GM21619 (cell line): ENCODE measurements at regions not wholly inside any gene's neighbourhood (a gene's known extent, or its start where the extent isn't known, plus 50 kb on each side); places are given as distances from the start of the nearest gene placed in this dataset.

Experiments
- ATAC-seq: cut with Tn5 transposase; IDR thresholded peaks from one replicate; pipeline ENCODE4 v1.9.1; 2021; ENCODE audit not compliant: unreplicated experiment

DNA sequence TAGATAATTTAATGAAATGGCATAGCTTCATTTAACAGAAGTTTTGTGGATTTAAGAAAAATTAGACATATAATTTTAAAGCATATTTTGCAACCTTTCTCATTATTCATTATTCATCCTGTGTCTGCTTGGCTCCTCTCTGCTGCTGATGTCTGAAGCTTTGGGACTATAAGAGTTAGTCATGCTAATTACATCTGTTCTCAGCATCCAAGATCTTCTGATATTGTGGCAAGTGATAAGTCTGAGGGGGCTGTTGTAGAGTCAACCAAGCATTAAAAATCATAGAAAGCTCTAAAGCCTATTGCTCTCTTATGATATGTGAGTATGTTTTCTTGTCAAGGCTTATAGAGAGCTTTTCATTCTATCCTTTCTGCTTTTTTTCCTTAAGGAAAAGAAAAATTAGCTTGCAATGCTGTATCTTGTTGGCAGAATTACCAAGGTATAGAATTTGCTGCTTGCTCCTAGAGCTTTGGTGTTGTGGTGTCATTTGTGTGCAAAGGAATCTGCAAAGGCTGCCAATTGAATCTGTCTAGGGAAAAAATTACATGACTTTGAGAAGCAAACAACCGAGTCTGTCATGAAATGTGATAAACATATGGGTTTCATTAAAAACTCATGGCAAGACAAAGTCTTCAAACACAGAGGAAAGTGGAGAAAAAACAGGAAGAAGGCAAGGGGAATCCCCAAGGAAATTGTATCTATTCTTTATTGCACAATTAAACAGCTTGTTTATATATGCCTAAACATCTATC lies 156.1 kb upstream of the DAB2 start:
- no peak for ATAC-seq

DNA sequence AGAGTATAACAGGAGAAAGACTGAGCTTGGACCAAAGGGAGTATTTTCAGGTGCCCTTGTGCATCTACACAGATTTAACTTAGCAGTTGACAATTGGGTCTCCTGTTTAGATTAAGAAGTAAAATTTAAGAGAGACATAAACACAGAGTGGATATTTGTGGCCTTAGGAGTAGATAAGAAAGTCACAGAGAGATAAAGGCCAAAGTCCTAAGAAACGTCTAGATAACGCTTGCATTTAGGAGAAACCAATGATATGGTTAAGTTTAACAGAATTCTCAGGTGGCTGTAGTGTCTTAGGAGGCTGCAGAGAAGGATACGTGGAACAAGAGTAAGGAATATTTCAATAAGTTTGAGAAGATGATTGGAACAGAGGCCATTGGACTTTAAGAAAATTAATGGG lies 155.0 kb upstream of the DAB2 start:
- no peak for ATAC-seq

- ATAC-seq = no peak
These were observed 154.2 kb upstream of the DAB2 start for GRCh38 chr5:39578887-39579497.

DNA sequence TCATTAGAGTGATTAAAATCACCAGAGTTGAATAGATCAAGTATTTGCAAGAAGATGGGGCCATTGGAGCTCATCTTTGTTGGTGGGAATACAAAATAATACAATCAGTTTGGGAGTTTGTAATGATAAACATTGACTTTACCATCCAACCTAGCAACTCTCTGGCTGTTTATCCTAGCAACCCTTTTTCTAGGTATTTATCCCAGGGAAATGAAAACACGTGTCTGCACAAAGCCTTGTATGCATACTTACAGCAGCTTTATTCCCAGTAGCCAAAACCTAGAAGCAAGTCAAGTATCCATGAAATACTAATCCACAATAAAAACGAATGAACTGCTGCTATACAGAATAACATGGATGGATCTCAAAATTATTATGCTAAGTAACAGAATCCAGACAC lies 152.7 kb upstream of the DAB2 start:
- ATAC-seq = no peak

- no peak for ATAC-seq
These were observed 145.7 kb upstream of the DAB2 start for GRCh38 chr5:39570403-39571027.

DNA sequence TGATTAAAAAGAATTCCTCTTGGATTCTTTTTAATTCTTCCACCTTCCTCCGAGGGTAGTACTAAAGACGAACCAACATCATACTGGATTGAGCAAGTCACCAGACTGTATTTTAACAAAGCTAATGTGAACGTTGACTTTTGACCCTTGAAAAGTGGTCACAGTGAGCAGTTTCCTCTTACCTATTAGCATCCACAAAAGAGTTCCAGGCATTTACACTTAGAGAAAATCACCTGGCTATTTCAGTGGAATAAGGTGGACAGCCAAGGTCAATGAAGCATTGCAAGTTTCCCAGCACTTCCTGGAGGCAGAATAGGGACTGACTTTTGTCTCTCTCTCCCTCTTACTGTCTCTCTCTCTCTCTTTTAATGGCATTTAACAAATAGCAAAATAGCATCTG lies 145.1 kb upstream of the DAB2 start:
- ATAC-seq = no peak

GRCh38 chr5:39566891-39567290 lies 142.1 kb upstream of the DAB2 start:
- ATAC-seq = no peak

GRCh38 chr5:39566029-39566428 lies 141.2 kb upstream of the DAB2 start:
- no peak for ATAC-seq

- ATAC-seq = no peak
These were observed 136.6 kb upstream of the DAB2 start for GRCh38 chr5:39561421-39561820.

GRCh38 chr5:39560726-39561125 lies 135.9 kb upstream of the DAB2 start:
- ATAC-seq = no peak

GRCh38 chr5:39559923-39560322 lies 135.1 kb upstream of the DAB2 start:
- no peak for ATAC-seq

- no peak for ATAC-seq
These were observed 133.8 kb upstream of the DAB2 start for GRCh38 chr5:39558541-39558940.

DNA sequence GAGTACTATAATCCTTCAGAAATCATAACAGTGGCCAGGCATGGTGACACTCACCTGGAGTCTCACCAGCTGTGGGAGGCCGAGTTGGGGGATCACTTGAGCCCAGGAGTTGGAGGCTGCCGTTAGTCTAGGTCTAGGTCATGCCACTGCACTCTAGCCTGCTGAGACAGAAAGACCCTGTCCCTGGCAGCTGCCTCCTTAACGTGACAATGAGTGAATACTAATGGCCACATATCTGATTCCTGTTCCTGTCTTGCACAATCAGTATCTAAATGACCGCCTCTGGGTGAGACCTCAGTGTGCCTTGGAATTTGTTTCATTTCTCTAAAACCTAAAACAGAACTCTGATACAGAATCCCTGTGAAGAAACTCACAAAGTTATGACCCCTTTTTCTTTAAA lies 131.0 kb upstream of the DAB2 start:
- ATAC-seq = no peak

GRCh38 chr5:39547553-39548154 lies 122.9 kb upstream of the DAB2 start:
- ATAC-seq = no peak

DNA sequence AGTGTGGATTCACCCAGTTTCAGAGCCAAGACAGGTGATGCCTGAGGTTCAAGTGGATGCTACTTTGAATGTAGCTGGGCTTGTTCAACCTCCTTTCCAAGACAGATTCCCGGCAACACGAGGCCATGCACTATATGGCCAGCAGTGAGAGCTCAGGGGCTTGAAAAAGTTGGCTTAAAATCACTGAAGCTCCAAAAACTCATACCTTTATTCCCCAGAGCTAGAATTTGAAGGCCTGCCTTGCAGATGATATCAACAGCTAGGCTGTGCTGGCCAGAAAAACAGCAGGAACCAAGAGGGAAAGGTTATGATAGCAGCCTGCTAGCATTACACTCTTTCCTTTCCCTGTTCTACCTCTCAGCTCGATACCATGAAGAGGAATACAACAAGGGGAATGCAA lies 120.2 kb upstream of the DAB2 start:
- no peak for ATAC-seq

- ATAC-seq = no peak
These were observed 118.6 kb upstream of the DAB2 start for GRCh38 chr5:39543335-39543734.

- no peak for ATAC-seq
These were observed 117.9 kb upstream of the DAB2 start for GRCh38 chr5:39542511-39543285.

GRCh38 chr5:39541920-39542319 lies 117.1 kb upstream of the DAB2 start:
- no peak for ATAC-seq

- no peak for ATAC-seq
These were observed 114.7 kb upstream of the DAB2 start for GRCh38 chr5:39539470-39539869.

DNA sequence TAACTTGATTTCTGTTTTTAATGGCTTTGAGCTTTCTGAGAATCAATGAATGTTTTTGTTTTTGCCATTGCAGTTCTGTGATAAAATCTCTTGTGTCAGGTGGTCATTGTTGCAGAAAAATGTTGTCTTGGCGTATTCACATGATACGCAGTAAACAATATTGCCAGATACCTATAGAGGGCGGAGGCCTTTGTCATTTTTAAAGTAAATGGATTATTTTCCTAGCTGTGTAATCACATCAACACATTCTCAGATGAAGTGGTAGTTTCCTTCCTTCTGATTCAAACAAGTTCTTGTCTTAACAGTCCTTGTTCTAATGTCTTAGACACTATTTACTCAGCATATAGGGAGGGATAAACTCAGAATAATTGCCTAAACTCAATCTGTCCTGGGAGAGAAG lies 109.9 kb upstream of the DAB2 start:
- no peak for ATAC-seq

- no peak for ATAC-seq
These were observed 109.0 kb upstream of the DAB2 start for GRCh38 chr5:39533749-39534148.
